Calu3 (cell line): ENCODE measurements at regions not wholly inside any gene's neighbourhood (a gene's known extent, or its start where the extent isn't known, plus 50 kb on each side); places are given as distances from the start of the nearest gene placed in this dataset.

Source experiments
- BruUV-seq: library from RNA; stranded (reverse); fragments of 400-500 nt; replicated peaks from 2 replicates; lab custom pipeline; 2021; lab: Mats Ljungman, UMichigan
- CTCF ChIA-PET: fragments of 300-600 bp; sonication (Branson Sonifier 250); formaldehyde crosslinking; loops from one replicate; lab custom pipeline; 2022; ENCODE audit warnings: antibody characterized with exemption; lab: Charles Lee
- DNase-seq: peaks from one replicate; pipeline ENCODE4 v3.0.0; 2022
- H3K27ac Mint-ChIP-seq: one replicate; pipeline ENCODE4 v1.8.0; 2022; ENCODE audit warnings: mixed read lengths; ENCODE audit not compliant: unreplicated experiment
- H3K27me3 Mint-ChIP-seq: one replicate; pipeline ENCODE4 v1.8.0; 2022; ENCODE audit warnings: mixed read lengths; ENCODE audit not compliant: unreplicated experiment
- H3K36me3 Mint-ChIP-seq: one replicate; pipeline ENCODE4 v1.8.0; 2022; ENCODE audit warnings: mild to moderate bottlenecking, moderate library complexity, mixed read lengths; ENCODE audit not compliant: insufficient read depth, unreplicated experiment
- H3K4me1 Mint-ChIP-seq: one replicate; pipeline ENCODE4 v1.8.0; 2022; ENCODE audit warnings: mild to moderate bottlenecking, low read depth, mixed read lengths; ENCODE audit not compliant: unreplicated experiment
- H3K4me3 Mint-ChIP-seq: one replicate; pipeline ENCODE4 v1.8.0; 2022; ENCODE audit warnings: mild to moderate bottlenecking, low read depth, moderate library complexity, mixed read lengths; ENCODE audit not compliant: unreplicated experiment
- H3K9me3 Mint-ChIP-seq: one replicate; pipeline ENCODE4 v1.8.0; 2022; ENCODE audit warnings: low read depth, mixed read lengths; ENCODE audit not compliant: unreplicated experiment
- CTCF ChIP-seq: fragments of 200-600 bp; IDR thresholded peaks from one replicate; pipeline ENCODE4 v1.8.0; 2022; ENCODE audit warnings: antibody characterized with exemption; ENCODE audit not compliant: unreplicated experiment
- intact Hi-C: fragments of 100-400 bp; cut with micrococcal nuclease; formaldehyde crosslinking; loops from one replicate; pipeline ENCODE4 v1.10.0; 2022; ENCODE audit not compliant: unreplicated experiment

GRCh38 chr12:4216187-4216927 is 57.2 kb upstream of the CCND2 start:
- BruUV-seq = no TSS peak
- H3K27me3 Mint-ChIP-seq = peaks cover 93% of the 10 kb centered on the region
- no peaks in the 10 kb centered on the region for H3K4me1 Mint-ChIP-seq
- intact Hi-C loops = no loop called here
- no peaks in the 10 kb centered on the region for H3K9me3 Mint-ChIP-seq
- H3K4me3 Mint-ChIP-seq = no peak overlapping the region
- no peak for DNase-seq
- no peak overlapping the region for H3K27ac Mint-ChIP-seq
- CTCF ChIA-PET = interaction anchor here (0.7 kb wide), 1 partner anchor 16 kb away, joined by 3 read pairs; no protein-coding TSS in a partner anchor
- TF ChIP-seq CTCF = no peak
- no peaks in the 10 kb centered on the region for H3K36me3 Mint-ChIP-seq

- CTCF ChIA-PET = interaction anchor here (0.7 kb wide), 1 partner anchor 17 kb away, joined by 3 read pairs; no protein-coding TSS in a partner anchor
- no TSS peak for BruUV-seq
- no peak for DNase-seq
- H3K27ac Mint-ChIP-seq = no peak overlapping the region
- no peaks in the 10 kb centered on the region for H3K4me1 Mint-ChIP-seq
- intact Hi-C loops = no loop called here
- H3K4me3 Mint-ChIP-seq = no peak overlapping the region
- H3K36me3 Mint-ChIP-seq = no peaks in the 10 kb centered on the region
- no peaks in the 10 kb centered on the region for H3K9me3 Mint-ChIP-seq
- TF ChIP-seq CTCF = no peak
- H3K27me3 Mint-ChIP-seq = peaks cover 93% of the 10 kb centered on the region
Observed at GRCh38 chr12:4215229-4216186, 58.1 kb upstream of the CCND2 start.

GRCh38 chr12:4214877-4215228 is 58.7 kb upstream of the CCND2 start:
- H3K4me3 Mint-ChIP-seq = no peak overlapping the region
- no peaks in the 10 kb centered on the region for H3K9me3 Mint-ChIP-seq
- no peak for DNase-seq
- H3K36me3 Mint-ChIP-seq = no peaks in the 10 kb centered on the region
- H3K4me1 Mint-ChIP-seq = no peaks in the 10 kb centered on the region
- peaks cover 93% of the 10 kb centered on the region for H3K27me3 Mint-ChIP-seq
- intact Hi-C loops = no loop called here
- CTCF ChIA-PET = no interaction called here
- BruUV-seq = no TSS peak
- TF ChIP-seq CTCF = no peak
- no peak overlapping the region for H3K27ac Mint-ChIP-seq

GRCh38 chr12:4213471-4213870 is 60.1 kb upstream of the CCND2 start:
- no peak for TF ChIP-seq CTCF
- Mint-ChIP-seq H3K36me3 (no peaks in the 10 kb centered on the region), H3K9me3 (no peaks in the 10 kb centered on the region), H3K4me1 (no peaks in the 10 kb centered on the region), H3K27me3 (peaks cover 93% of the 10 kb centered on the region), H3K4me3 (no peak overlapping the region), H3K27ac (no peak overlapping the region)
- BruUV-seq = no TSS peak
- DNase-seq = no peak
- CTCF ChIA-PET = interaction anchor here (0.6 kb wide), 1 partner anchor 90 kb away, joined by 3 read pairs; no protein-coding TSS in a partner anchor
- intact Hi-C loops = no loop called here
